CD8-positive, alpha-beta memory T cell (primary cell): ENCODE measurements at regions not wholly inside any gene's neighbourhood (a gene's known extent, or its start where the extent isn't known, plus 50 kb on each side); places are given as distances from the start of the nearest gene placed in this dataset.

Experiments used
- CTCF ChIA-PET: fragments of 350-600 bp; sonication (Branson Sonifier 250); formaldehyde crosslinking; loops from one replicate; lab custom pipeline; 2021; ENCODE audit warnings: antibody characterized with exemption; lab: Charles Lee
- POLR2A ChIA-PET: fragments of 350-600 bp; sonication (Branson Sonifier 250); formaldehyde crosslinking; loops from one replicate; lab custom pipeline; 2021; ENCODE audit warnings: antibody characterized with exemption; lab: Charles Lee
- DNase-seq, 5 donors: peaks; one replicate each; pipeline versions ENCODE4 v3.0.0 to v3.0.0-alpha.2; 2020 to 2022; ENCODE audit warnings: mixed read lengths in 1 of 5
- H3K27ac ChIP-seq: one replicate; pipeline ENCODE4 v1.7.0; 2013; ENCODE audit warnings: low read depth, mild to moderate bottlenecking, low read length, moderate library complexity
- H3K27me3 ChIP-seq: 2 replicates; pipeline ENCODE4 v1.7.0; 2013; ENCODE audit warnings: low read length, mild to moderate bottlenecking; ENCODE audit not compliant: insufficient read depth, poor library complexity, severe bottlenecking
- H3K36me3 ChIP-seq: 2 replicates; pipeline ENCODE4 v1.7.0; 2013; ENCODE audit warnings: mild to moderate bottlenecking, low read length, moderate library complexity; ENCODE audit not compliant: insufficient read depth
- H3K4me1 ChIP-seq: 2 replicates; pipeline ENCODE4 v1.7.0; 2013; ENCODE audit warnings: mild to moderate bottlenecking, low read length, moderate library complexity; ENCODE audit not compliant: insufficient read depth
- H3K4me3 ChIP-seq: 2 replicates; pipeline ENCODE4 v1.7.0; 2013; ENCODE audit warnings: mild to moderate bottlenecking, low read length
- H3K9me3 ChIP-seq: 2 replicates; pipeline ENCODE4 v1.7.0; 2013; ENCODE audit warnings: mild to moderate bottlenecking, low read length
- H3K27ac Mint-ChIP-seq, 8 donors: one replicate each; pipeline ENCODE4 v1.8.0; 2020 to 2021; ENCODE audit warnings: mixed read lengths in 8 of 8, mild to moderate bottlenecking in 6 of 8, inconsistent platforms in 3 of 8, moderate library complexity in 3 of 8
- H3K27me3 Mint-ChIP-seq, 2 donors: one replicate each; pipeline ENCODE4 v1.8.0; 2020 to 2021; ENCODE audit warnings: mixed read lengths in 2 of 2, mild to moderate bottlenecking in 1 of 2, moderate library complexity in 1 of 2
- H3K36me3 Mint-ChIP-seq, 3 donors: one replicate each; pipeline ENCODE4 v1.8.0; 2020 to 2021; ENCODE audit warnings: mixed read lengths in 3 of 3, inconsistent platforms in 1 of 3, mild to moderate bottlenecking in 1 of 3
- H3K4me1 Mint-ChIP-seq, 3 donors: one replicate each; pipeline ENCODE4 v1.8.0; 2020 to 2021; ENCODE audit warnings: mixed read lengths in 3 of 3, inconsistent platforms in 1 of 3, mild to moderate bottlenecking in 1 of 3
- H3K4me3 Mint-ChIP-seq, 7 donors: one replicate each; pipeline ENCODE4 v1.8.0; 2020 to 2021; ENCODE audit warnings: mixed read lengths in 7 of 7, mild to moderate bottlenecking in 6 of 7, moderate library complexity in 4 of 7, inconsistent platforms in 2 of 7
- H3K9me3 Mint-ChIP-seq, 5 donors: one replicate each; pipeline ENCODE4 v1.8.0; 2020 to 2022; ENCODE audit warnings: mixed read lengths in 5 of 5, mild to moderate bottlenecking in 3 of 5, moderate library complexity in 2 of 5, inconsistent platforms in 1 of 5

DNA sequence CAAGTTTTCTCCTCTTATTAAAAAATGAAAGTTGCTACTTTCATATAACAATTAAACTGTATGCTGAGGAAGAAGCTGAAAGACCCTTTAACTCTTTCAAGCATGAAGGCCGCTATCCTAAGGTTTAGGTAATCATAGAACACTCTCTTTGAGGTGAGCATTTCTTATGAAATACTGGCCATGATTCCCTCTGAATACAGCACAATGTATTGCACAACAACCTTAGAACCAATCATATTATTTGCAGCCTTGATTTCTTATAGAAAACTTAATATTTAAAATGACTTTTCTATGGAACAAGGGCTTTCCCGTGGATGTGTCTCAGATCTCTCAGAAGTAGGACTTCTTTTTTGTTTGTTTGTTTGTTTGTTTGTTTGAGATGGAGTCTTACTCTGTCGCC lies 333.4 kb upstream of the TEX13C start:
- no peak overlapping the region for H3K4me3 Mint-ChIP-seq
- H3K4me1 ChIP-seq = no peaks in the 10 kb centered on the region

DNA sequence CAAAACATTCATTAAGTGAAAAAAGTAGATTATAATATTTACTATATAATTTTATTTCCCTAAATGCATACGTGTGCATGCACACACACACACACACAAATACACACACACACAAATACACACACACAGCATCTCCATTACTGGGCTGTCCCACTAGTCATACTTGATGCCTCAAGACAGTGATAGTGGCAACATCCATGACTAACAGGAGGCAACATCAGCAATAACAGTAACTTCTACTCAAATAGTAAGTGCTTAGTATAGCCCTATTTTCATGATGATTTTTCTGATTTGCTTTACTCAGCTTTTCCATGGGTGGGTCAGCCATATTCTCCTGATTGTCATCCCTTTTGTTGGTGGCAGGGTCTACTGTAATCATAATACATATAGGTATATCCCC lies 325.9 kb upstream of the TEX13C start:
- Histone ChIP-seq H3K4me3 (no peak overlapping the region), H3K4me1 (no peaks in the 10 kb centered on the region), H3K27me3 (no peaks in the 10 kb centered on the region), H3K27ac (no peak overlapping the region), H3K9me3 (no peaks in the 10 kb centered on the region), H3K36me3 (no peaks in the 10 kb centered on the region)
- Mint-ChIP-seq H3K4me1 (no peaks in the 10 kb centered on the region), H3K27ac (no peak overlapping the region), H3K36me3 (no peaks in the 10 kb centered on the region), H3K27me3 (peaks cover 1 to 5% of the 10 kb centered on the region in 2 donors), H3K4me3 (no peak overlapping the region), H3K9me3 (peaks cover 0 to 2% (median 0%) of the 10 kb centered on the region in 5 donors)
- ChIA-PET POLR2A (no interaction called here), CTCF (no interaction called here)
- no peak for DNase-seq

More for the DNA sequence above, 333.4 kb upstream of the TEX13C start:
- H3K36me3 ChIP-seq = no peaks in the 10 kb centered on the region
- ChIA-PET POLR2A (no interaction called here), CTCF (no interaction called here)
- H3K36me3 Mint-ChIP-seq = no peaks in the 10 kb centered on the region
- H3K4me1 Mint-ChIP-seq = no peaks in the 10 kb centered on the region
- no peak overlapping the region for H3K4me3 ChIP-seq
- no peak overlapping the region for H3K27ac Mint-ChIP-seq
- no peak for DNase-seq
- no peaks in the 10 kb centered on the region for H3K27me3 Mint-ChIP-seq
- no peaks in the 10 kb centered on the region for H3K27me3 ChIP-seq
- H3K9me3 Mint-ChIP-seq = peaks cover 0 to 2% (median 0%) of the 10 kb centered on the region in 5 donors
- H3K27ac ChIP-seq = no peak overlapping the region
- H3K9me3 ChIP-seq = no peaks in the 10 kb centered on the region

DNA sequence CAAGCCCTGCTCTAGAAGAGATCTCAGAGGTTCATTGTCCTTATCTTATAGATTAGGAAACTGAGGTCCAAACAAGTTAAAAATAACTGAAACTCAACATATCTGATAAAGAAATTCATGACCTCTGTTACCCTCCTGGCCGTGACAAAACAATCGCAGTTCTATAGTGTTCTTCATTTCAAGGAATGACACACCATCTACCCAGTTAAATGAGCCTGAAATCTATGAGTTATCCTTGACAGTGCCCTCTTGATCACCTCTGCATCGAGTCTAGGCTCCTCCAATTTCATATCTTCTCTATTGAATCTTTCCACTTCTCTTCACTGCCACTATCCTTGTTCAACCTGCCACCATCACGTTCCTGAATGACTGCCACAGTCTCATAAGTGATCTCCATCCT lies 325.3 kb upstream of the TEX13C start:
- H3K36me3 Mint-ChIP-seq = no peaks in the 10 kb centered on the region
- H3K27ac ChIP-seq = no peak overlapping the region
- peaks cover 0 to 2% (median 0%) of the 10 kb centered on the region in 5 donors for H3K9me3 Mint-ChIP-seq
- H3K27me3 Mint-ChIP-seq = peaks cover 1 to 7% of the 10 kb centered on the region in 2 donors
- H3K4me3 Mint-ChIP-seq = no peak overlapping the region
- H3K4me3 ChIP-seq = no peak overlapping the region
- no peaks in the 10 kb centered on the region for H3K36me3 ChIP-seq
- no peaks in the 10 kb centered on the region for H3K9me3 ChIP-seq
- H3K4me1 Mint-ChIP-seq = no peaks in the 10 kb centered on the region
- no peaks in the 10 kb centered on the region for H3K4me1 ChIP-seq
- H3K27me3 ChIP-seq = no peaks in the 10 kb centered on the region
- no peak for DNase-seq
- ChIA-PET POLR2A (no interaction called here), CTCF (no interaction called here)
- H3K27ac Mint-ChIP-seq = no peak overlapping the region

DNA sequence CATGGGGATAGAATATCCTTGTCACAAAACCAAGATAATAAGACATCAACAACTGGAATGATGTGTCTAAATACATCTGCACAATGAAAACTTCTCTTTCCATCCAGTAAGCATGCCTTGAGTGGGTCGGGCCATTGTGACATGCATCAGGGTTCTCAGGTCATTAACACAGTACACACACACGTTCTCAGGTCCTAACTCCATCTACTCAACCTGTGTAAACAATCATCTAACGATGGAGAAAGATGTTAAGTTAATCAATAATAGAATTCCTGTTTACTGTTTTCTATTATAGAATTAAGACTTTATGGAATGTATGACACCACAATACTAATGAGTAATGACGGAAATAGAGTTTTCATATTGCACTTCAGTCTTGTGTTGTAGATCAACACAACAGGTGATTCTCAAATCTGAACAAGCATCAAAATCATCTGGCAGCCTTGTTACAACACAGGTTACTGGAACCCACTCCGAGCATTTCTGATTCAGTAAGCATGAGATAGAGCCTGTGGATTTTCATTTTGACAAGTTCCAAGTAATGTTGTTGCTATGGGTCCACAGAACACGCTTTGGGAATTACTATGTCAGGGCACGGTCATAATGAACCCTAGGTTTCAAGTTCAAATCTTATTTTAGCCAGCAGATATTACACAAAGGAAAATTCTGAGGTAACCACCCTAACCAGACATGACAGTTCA lies 315.8 kb upstream of the TEX13C start:
- Mint-ChIP-seq H3K9me3 (peaks cover 0 to 5% (median 0%) of the 10 kb centered on the region in 5 donors), H3K27me3 (peaks cover 7 to 11% of the 10 kb centered on the region in 2 donors), H3K4me3 (no peak overlapping the region), H3K36me3 (no peaks in the 10 kb centered on the region), H3K27ac (no peak overlapping the region), H3K4me1 (no peaks in the 10 kb centered on the region)
- no peaks in the 10 kb centered on the region for H3K4me1 ChIP-seq
- DNase-seq = no peak
- no peaks in the 10 kb centered on the region for H3K9me3 ChIP-seq
- no peak overlapping the region for H3K27ac ChIP-seq
- H3K4me3 ChIP-seq = no peak overlapping the region
- H3K27me3 ChIP-seq = no peaks in the 10 kb centered on the region
- POLR2A ChIA-PET = no interaction called here
- no peaks in the 10 kb centered on the region for H3K36me3 ChIP-seq
- CTCF ChIA-PET = no interaction called here

DNA sequence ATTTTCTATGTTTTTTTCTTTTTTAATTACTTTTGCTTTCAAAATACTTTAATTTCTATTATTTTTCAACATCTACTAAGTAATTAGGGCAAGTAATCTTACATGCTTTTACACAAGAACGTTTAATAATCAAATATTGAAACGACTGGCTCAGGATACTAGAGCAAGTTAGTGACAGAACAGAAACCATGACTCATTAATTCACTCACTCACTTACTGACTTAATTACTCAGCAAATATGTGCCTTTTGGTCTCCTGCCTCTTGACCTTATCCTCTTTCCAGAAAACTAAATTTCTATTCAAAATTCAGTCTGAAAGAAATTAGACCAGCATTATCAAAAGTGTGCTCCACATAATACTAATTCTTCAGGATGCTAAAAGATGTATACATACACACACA lies 314.9 kb upstream of the TEX13C start:
- POLR2A ChIA-PET = no interaction called here
- Mint-ChIP-seq H3K9me3 (peaks cover 0 to 5% (median 0%) of the 10 kb centered on the region in 5 donors), H3K4me3 (no peak overlapping the region), H3K36me3 (no peaks in the 10 kb centered on the region), H3K4me1 (no peaks in the 10 kb centered on the region), H3K27ac (no peak overlapping the region), H3K27me3 (peaks cover 7% of the 10 kb centered on the region in 2 donors)
- no peaks in the 10 kb centered on the region for H3K4me1 ChIP-seq
- CTCF ChIA-PET = no interaction called here
- H3K27ac ChIP-seq = no peak overlapping the region
- no peak overlapping the region for H3K4me3 ChIP-seq
- no peaks in the 10 kb centered on the region for H3K9me3 ChIP-seq
- no peak for DNase-seq
- H3K27me3 ChIP-seq = no peaks in the 10 kb centered on the region
- no peaks in the 10 kb centered on the region for H3K36me3 ChIP-seq

DNA sequence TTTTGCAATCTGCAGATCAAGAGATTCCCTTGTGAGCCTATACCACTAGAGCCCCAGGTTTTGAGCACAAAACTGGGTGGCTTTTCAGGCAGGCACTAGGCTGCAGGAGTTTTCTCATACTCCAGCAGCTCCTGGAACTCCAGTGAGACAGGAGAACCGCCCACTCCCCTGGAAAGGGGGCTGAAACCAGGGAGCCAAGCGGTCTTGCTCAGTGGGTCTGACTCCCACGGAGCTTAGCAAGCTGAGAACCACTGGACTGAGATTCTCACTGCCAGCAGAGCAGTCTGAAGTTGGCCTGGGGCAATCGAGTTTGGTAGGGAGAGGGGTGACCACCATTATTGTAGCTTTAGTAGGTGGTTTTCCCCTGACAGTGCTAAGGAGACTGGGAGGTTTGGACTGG lies 313.8 kb upstream of the TEX13C start:
- Histone ChIP-seq H3K36me3 (no peaks in the 10 kb centered on the region), H3K4me1 (no peaks in the 10 kb centered on the region), H3K27ac (no peak overlapping the region), H3K27me3 (no peaks in the 10 kb centered on the region), H3K9me3 (no peaks in the 10 kb centered on the region), H3K4me3 (no peak overlapping the region)
- POLR2A ChIA-PET = no interaction called here
- H3K4me1 Mint-ChIP-seq = no peaks in the 10 kb centered on the region
- CTCF ChIA-PET = no interaction called here
- H3K27ac Mint-ChIP-seq = no peak overlapping the region
- peaks cover 0 to 4% (median 0%) of the 10 kb centered on the region in 3 donors for H3K36me3 Mint-ChIP-seq
- no peak overlapping the region for H3K4me3 Mint-ChIP-seq
- peaks cover 7% of the 10 kb centered on the region in 2 donors for H3K27me3 Mint-ChIP-seq
- H3K9me3 Mint-ChIP-seq = peaks cover 0 to 7% (median 2%) of the 10 kb centered on the region in 5 donors
- no peak for DNase-seq

DNA sequence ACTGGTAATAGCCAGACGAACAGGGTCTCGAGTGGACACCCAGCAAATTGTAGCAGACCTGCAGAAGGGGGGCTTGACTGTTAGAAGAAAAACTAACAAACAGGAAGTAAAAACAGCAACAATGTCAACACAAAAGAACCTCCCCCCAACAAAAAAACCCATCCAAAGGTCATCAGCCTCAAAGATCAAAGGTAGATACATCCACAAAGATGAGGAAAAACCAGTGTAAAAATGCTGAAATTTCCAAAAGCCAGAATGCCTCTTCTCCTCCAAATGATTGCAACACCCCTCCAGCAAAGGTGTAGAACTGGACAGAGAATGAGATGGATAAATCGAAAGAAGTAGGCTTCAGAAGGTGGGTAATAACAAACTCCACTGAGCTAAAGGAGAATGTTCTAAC lies 313.0 kb upstream of the TEX13C start:
- H3K4me1 Mint-ChIP-seq = no peaks in the 10 kb centered on the region
- Histone ChIP-seq H3K4me1 (no peaks in the 10 kb centered on the region), H3K9me3 (no peaks in the 10 kb centered on the region), H3K36me3 (no peaks in the 10 kb centered on the region), H3K4me3 (no peak overlapping the region), H3K27ac (no peak overlapping the region), H3K27me3 (no peaks in the 10 kb centered on the region)
- peaks cover 0 to 9% (median 2%) of the 10 kb centered on the region in 5 donors for H3K9me3 Mint-ChIP-seq
- H3K27me3 Mint-ChIP-seq = peaks cover 7% of the 10 kb centered on the region in 2 donors
- no peak overlapping the region for H3K27ac Mint-ChIP-seq
- POLR2A ChIA-PET = no interaction called here
- no peak for DNase-seq
- peaks cover 0 to 4% (median 0%) of the 10 kb centered on the region in 3 donors for H3K36me3 Mint-ChIP-seq
- no peak overlapping the region for H3K4me3 Mint-ChIP-seq
- CTCF ChIA-PET = no interaction called here

DNA sequence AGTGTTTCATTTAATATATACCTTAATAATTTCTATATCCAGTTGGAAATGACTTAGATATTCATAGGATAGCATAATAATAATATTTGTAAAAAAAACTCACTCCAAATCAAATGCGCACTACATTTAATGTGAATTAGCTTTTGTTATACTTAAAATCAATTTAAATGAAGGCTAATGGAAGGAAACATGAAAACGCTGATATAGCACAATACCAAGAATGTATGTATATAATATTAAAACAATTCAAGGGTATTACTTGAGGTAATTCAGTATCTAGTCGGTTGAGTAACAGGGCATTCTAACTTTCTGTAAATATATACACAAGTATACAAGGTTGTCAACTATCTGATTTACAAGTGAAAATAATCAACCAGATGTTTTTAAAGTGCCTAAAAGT lies 307.1 kb upstream of the TEX13C start:
- H3K4me1 Mint-ChIP-seq = no peaks in the 10 kb centered on the region
- no peak overlapping the region for H3K27ac Mint-ChIP-seq
- H3K36me3 ChIP-seq = no peaks in the 10 kb centered on the region
- no peaks in the 10 kb centered on the region for H3K9me3 ChIP-seq
- no peak overlapping the region for H3K4me3 Mint-ChIP-seq
- no peaks in the 10 kb centered on the region for H3K4me1 ChIP-seq
- ChIA-PET POLR2A (no interaction called here), CTCF (no interaction called here)
- H3K27me3 Mint-ChIP-seq = no peaks in the 10 kb centered on the region
- H3K9me3 Mint-ChIP-seq = peaks cover 0 to 10% (median 5%) of the 10 kb centered on the region in 5 donors
- DNase-seq = no peak
- no peak overlapping the region for H3K27ac ChIP-seq
- H3K27me3 ChIP-seq = no peaks in the 10 kb centered on the region
- no peak overlapping the region for H3K4me3 ChIP-seq
- H3K36me3 Mint-ChIP-seq = peaks cover 0 to 4% (median 0%) of the 10 kb centered on the region in 3 donors
